Astrocyte (in vitro differentiated cells and primary cell): ENCODE measurements at regions not wholly inside any gene's neighbourhood (a gene's known extent, or its start where the extent isn't known, plus 50 kb on each side); places are given as distances from the start of the nearest gene placed in this dataset.

Source experiments
- DNase-seq: peaks from one replicate; pipeline ENCODE4 v3.0.0-alpha.2; 2010; ENCODE audit warnings: low read depth
- FAIRE-seq: peaks from 2 replicates; lab custom pipeline; 2011; peaks lifted over from hg19 to GRCh38; lab: Jason Lieb, UNC
- H2AFZ ChIP-seq: 2 replicates; pipeline ENCODE4 v1.6.0; 2012; ENCODE audit warnings: low read depth, low read length, inconsistent platforms
- H3K27ac ChIP-seq: 2 replicates; pipeline ENCODE4 v1.5.1; 2011; ENCODE audit warnings: low read depth, low read length, inconsistent platforms
- H3K27me3 ChIP-seq: 2 replicates; pipeline ENCODE4 v1.6.0; 2011; ENCODE audit warnings: low read length, inconsistent platforms; ENCODE audit not compliant: insufficient read depth
- H3K36me3 ChIP-seq: 2 replicates; pipeline ENCODE4 v1.5.1; 2011; ENCODE audit warnings: low read length, inconsistent platforms; ENCODE audit not compliant: insufficient read depth
- H3K4me1 ChIP-seq: 2 replicates; pipeline ENCODE4 v1.5.1; 2011; ENCODE audit warnings: low read length, inconsistent platforms; ENCODE audit not compliant: insufficient read depth
- H3K4me2 ChIP-seq: 2 replicates; pipeline ENCODE4 v1.6.0; 2012; ENCODE audit warnings: low read length, inconsistent platforms
- H3K4me3 ChIP-seq: 2 replicates; pipeline ENCODE4 v1.5.1; 2011; ENCODE audit warnings: low read depth, mild to moderate bottlenecking, low read length, inconsistent platforms; ENCODE audit not compliant: insufficient read depth
- H3K79me2 ChIP-seq: 2 replicates; pipeline ENCODE4 v1.6.0; 2012; ENCODE audit warnings: mild to moderate bottlenecking, low read length, inconsistent platforms; ENCODE audit not compliant: insufficient read depth
- H3K9ac ChIP-seq: 2 replicates; pipeline ENCODE4 v1.6.0; 2012; ENCODE audit warnings: mild to moderate bottlenecking, low read length, inconsistent platforms
- H3K9me3 ChIP-seq: 2 replicates; pipeline ENCODE4 v1.5.1; 2012; ENCODE audit warnings: low read depth, mild to moderate bottlenecking, low read length, inconsistent platforms; ENCODE audit not compliant: insufficient read depth
- H4K20me1 ChIP-seq: 2 replicates; pipeline ENCODE4 v1.6.0; 2012; ENCODE audit warnings: low read length, inconsistent platforms; ENCODE audit not compliant: insufficient read depth
- H3K27ac Mint-ChIP-seq: one replicate; pipeline ENCODE4 v1.8.0; 2021; ENCODE audit warnings: mild to moderate bottlenecking, mixed read lengths; ENCODE audit not compliant: unreplicated experiment
- H3K27me3 Mint-ChIP-seq: one replicate; pipeline ENCODE4 v1.8.0; 2021; ENCODE audit warnings: low read depth, mixed read lengths; ENCODE audit not compliant: unreplicated experiment
- H3K36me3 Mint-ChIP-seq: one replicate; pipeline ENCODE4 v1.8.0; 2021; ENCODE audit warnings: low read depth, mixed read lengths; ENCODE audit not compliant: unreplicated experiment
- H3K4me1 Mint-ChIP-seq: one replicate; pipeline ENCODE4 v1.8.0; 2021; ENCODE audit warnings: low read depth, mixed read lengths; ENCODE audit not compliant: unreplicated experiment
- H3K4me3 Mint-ChIP-seq: one replicate; pipeline ENCODE4 v1.8.0; 2021; ENCODE audit warnings: mild to moderate bottlenecking, moderate library complexity, mixed read lengths; ENCODE audit not compliant: unreplicated experiment
- H3K9me3 Mint-ChIP-seq: one replicate; pipeline ENCODE4 v1.8.0; 2021; ENCODE audit warnings: mild to moderate bottlenecking, mixed read lengths; ENCODE audit not compliant: unreplicated experiment
- CTCF ChIP-seq: IDR thresholded peaks from 2 replicates; pipeline ENCODE4 v1.5.1; 2011; ENCODE audit warnings: low read depth, mild to moderate bottlenecking, inconsistent platforms, low read length, moderate library complexity; ENCODE audit not compliant: insufficient read depth
- EZH2 ChIP-seq: IDR thresholded peaks from 2 replicates; pipeline ENCODE4 v1.6.1; 2012; ENCODE audit warnings: mild to moderate bottlenecking, low read length, inconsistent platforms; ENCODE audit not compliant: insufficient read depth

- no peak for FAIRE-seq
- Histone ChIP-seq H4K20me1 (no peaks in the 10 kb centered on the region), H3K27ac (no peak overlapping the region), H3K27me3 (no peaks in the 10 kb centered on the region), H3K4me3 (no peak overlapping the region), H3K36me3 (no peaks in the 10 kb centered on the region), H3K4me1 (no peaks in the 10 kb centered on the region), H3K79me2 (no peaks in the 10 kb centered on the region), H2AFZ (no peak overlapping the region), H3K9ac (no peak overlapping the region), H3K9me3 (no peaks in the 10 kb centered on the region), H3K4me2 (no peak overlapping the region)
- no peak for DNase-seq
- Mint-ChIP-seq H3K27me3 (peaks cover 23% of the 10 kb centered on the region), H3K36me3 (no peaks in the 10 kb centered on the region), H3K4me1 (no peaks in the 10 kb centered on the region), H3K4me3 (no peak overlapping the region), H3K27ac (no peak overlapping the region), H3K9me3 (peaks cover 2% of the 10 kb centered on the region)
- TF ChIP-seq CTCF (no peak), EZH2 (no peak)
Observed at GRCh38 chr4:10326075-10326474, 131.2 kb downstream of the ZNF518B start.

- H3K36me3 Mint-ChIP-seq = no peaks in the 10 kb centered on the region
- H3K9me3 Mint-ChIP-seq = no peaks in the 10 kb centered on the region
- no peaks in the 10 kb centered on the region for H3K4me1 ChIP-seq
- no peaks in the 10 kb centered on the region for H3K27me3 ChIP-seq
- no peaks in the 10 kb centered on the region for H3K79me2 ChIP-seq
- H3K4me2 ChIP-seq = no peak overlapping the region
- DNase-seq (no peak), FAIRE-seq (no peak)
- no peak overlapping the region for H2AFZ ChIP-seq
- no peaks in the 10 kb centered on the region for H4K20me1 ChIP-seq
- TF ChIP-seq EZH2 (no peak), CTCF (no peak)
- peaks cover 23% of the 10 kb centered on the region for H3K27me3 Mint-ChIP-seq
- H3K27ac ChIP-seq = no peak overlapping the region
- H3K9ac ChIP-seq = no peak overlapping the region
- H3K36me3 ChIP-seq = no peaks in the 10 kb centered on the region
- H3K9me3 ChIP-seq = peaks cover 1% of the 10 kb centered on the region
- H3K4me3 ChIP-seq = no peak overlapping the region
- H3K27ac Mint-ChIP-seq = no peak overlapping the region
- H3K4me1 Mint-ChIP-seq = peaks cover 4% of the 10 kb centered on the region
- H3K4me3 Mint-ChIP-seq = no peak overlapping the region
Observed at GRCh38 chr4:10321931-10322330, 135.3 kb downstream of the ZNF518B start.

- no peak overlapping the region for H3K27ac ChIP-seq
- H4K20me1 ChIP-seq = no peaks in the 10 kb centered on the region
- H3K79me2 ChIP-seq = no peaks in the 10 kb centered on the region
- no peaks in the 10 kb centered on the region for H3K36me3 ChIP-seq
- TF ChIP-seq CTCF (no peak), EZH2 (no peak)
- no peak overlapping the region for H3K4me3 Mint-ChIP-seq
- no peak overlapping the region for H2AFZ ChIP-seq
- no peaks in the 10 kb centered on the region for H3K36me3 Mint-ChIP-seq
- H3K27me3 ChIP-seq = no peaks in the 10 kb centered on the region
- H3K9ac ChIP-seq = no peak overlapping the region
- FAIRE-seq = no peak
- DNase-seq = no peak
- no peaks in the 10 kb centered on the region for H3K9me3 Mint-ChIP-seq
- H3K4me3 ChIP-seq = no peak overlapping the region
- H3K27ac Mint-ChIP-seq = no peak overlapping the region
- peaks cover 4% of the 10 kb centered on the region for H3K4me1 Mint-ChIP-seq
- peaks cover 4% of the 10 kb centered on the region for H3K9me3 ChIP-seq
- no peaks in the 10 kb centered on the region for H3K4me1 ChIP-seq
- H3K4me2 ChIP-seq = no peak overlapping the region
- peaks cover 9% of the 10 kb centered on the region for H3K27me3 Mint-ChIP-seq
Observed at GRCh38 chr4:10320130-10320529, 137.1 kb downstream of the ZNF518B start.
